ENCODE measurements at regions not wholly inside any gene's neighbourhood (a gene's known extent, or its start where the extent isn't known, plus 50 kb on each side); places are given as distances from the start of the nearest gene placed in this dataset.

- peak; percentile 99 for DNase-seq
These were observed 62.9 kb downstream of the NHLRC3 start for GRCh38 chr13:39100996-39101738.

DNA sequence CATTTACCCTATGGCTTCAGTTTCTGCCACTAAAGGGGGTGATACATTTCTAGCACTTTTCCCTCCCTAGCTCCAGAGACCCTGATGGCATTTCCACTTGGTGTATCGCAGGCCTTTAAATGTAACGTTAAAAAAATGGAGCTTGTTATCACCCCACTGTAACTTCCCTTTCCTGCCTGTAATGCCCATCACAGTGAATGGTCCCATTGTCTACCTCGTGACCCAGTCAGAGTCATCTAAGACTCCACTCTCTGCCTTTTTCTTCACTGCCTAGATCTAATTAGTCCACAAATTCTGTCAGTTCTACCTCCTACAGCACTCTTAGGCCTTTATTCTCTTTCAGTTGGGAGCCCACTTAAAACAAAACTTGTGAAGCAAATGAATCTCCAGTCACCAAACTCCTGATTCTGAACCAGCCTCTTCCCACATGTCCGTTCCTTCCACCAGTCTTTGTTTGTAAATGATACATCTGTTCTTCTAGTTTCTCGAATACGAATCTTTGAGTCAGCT, 64.8 kb downstream of the NHLRC3 start:
- no peak for DNase-seq

GRCh38 chr13:39105110-39105509, 66.9 kb downstream of the NHLRC3 start:
- peak; percentile 99 for DNase-seq

DNA sequence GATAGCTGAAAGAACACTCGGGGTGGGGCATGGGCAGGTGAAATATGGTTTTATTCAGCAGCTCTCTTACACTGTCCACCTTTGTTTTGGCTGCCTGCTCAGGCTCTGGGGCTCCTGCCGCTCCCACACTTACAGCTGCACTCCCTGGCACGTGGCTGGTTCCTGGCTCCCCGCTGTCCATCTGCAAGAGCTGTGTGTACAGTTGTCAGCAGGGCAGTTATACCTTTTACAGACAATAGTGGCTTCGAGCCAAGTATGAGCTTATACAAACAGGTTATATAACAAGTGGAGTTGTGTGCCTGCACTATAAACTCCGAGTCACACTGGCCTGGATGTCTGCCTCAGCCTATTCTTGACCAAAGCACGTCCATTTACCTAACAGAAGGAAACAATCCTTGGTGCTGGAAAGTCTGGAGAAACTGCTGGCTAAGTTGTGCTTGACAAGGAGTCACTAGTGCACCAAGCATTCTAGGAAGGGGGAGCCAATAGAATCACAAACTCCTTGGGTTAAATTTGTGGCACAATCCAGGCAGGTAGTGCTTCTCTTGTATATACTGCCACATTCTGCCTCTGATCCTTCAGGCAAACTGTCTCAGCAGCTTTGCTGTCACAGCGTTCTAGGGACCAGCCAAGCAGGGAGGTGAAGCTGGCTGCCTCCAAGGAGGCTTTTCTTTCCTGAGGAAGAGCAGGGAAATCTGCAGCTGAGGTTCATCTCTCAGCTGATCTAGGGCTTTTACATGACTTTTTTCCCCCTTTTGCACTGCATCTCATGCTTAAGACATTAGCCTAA, 68.2 kb downstream of the NHLRC3 start:
- DNase-seq, result peak; percentile 79

DNA sequence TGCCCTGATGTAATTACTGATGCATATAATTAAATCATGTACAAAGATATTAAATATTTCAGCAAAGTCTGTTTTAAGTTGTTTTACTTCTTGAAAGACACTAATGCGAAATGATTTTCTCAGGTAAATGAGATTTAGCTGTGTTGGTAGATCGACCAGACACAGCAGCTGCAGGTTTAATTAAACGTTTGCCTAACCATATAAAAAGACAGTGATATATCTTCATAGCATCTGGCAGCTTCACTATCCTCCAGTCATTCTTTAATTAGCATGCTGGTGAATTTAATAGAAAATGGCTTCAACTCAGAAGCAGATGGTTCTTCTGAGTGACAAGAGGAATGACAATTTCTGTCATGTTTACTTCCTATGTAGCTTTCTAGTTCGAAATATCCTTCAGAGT, 69.3 kb downstream of the NHLRC3 start:
- peak; percentile 96 for DNase-seq

- DNase-seq, result peak; percentile 66
These were observed 70.5 kb downstream of the NHLRC3 start for GRCh38 chr13:39108783-39109182.

DNA sequence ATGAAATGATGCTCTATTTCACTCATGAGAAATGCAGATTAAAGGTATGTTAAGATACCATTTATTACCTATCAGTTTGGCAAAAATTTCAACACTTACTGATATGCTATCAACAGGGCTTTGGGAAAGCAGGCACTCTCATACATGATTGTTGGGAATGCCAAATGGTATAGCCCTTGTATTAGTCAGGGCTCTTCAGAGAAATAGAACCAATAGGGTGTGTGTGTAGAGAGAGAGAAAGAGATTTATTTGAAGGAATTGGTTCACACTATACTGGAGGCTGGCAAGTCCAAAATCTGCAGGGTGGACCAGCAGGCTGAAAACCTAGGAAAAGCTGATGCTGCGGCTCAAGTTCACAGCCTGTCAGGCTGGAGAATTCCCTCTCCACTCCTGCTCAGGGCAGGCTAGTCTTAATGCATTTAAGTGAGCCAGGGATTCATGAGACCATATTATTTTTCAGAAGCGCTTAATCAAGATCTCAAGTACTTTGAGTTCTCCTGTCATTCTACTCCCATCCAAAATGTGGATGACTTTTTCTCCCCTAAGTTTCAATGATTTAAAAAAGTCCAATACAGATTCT, 72.4 kb downstream of the NHLRC3 start:
- peak; percentile 72 for DNase-seq

- DNase-seq, result peak; percentile 68
These were observed 72.9 kb downstream of the NHLRC3 start for GRCh38 chr13:39111145-39111544.

GRCh38 chr13:39119422-39119821, 81.2 kb downstream of the NHLRC3 start:
- peak; percentile 100 for DNase-seq

GRCh38 chr13:39123578-39123977, 85.3 kb downstream of the NHLRC3 start:
- DNase-seq, result no peak

- peak; percentile 84 for DNase-seq
These were observed 91.0 kb downstream of the NHLRC3 start for GRCh38 chr13:39129213-39129612.

DNA sequence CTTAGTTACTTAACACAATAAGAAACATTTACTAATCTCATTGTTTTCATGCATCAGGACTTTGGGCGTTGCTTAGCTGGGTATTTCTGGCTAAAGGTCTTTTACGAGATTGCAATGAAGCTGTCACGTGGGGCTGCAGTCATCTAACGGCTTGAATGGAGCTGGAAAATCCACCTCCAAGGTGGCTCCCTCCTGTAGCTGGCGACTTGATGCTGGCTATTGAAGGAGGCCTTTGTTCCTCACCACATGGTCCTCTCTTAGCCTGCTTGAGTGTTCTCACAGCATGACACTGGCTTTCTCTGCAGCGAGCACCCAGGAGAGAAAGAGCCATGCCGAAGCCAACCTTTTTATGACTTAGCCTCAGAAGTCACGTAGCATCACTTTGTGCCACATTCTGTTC, 92.0 kb downstream of the NHLRC3 start:
- no peak for DNase-seq

DNA sequence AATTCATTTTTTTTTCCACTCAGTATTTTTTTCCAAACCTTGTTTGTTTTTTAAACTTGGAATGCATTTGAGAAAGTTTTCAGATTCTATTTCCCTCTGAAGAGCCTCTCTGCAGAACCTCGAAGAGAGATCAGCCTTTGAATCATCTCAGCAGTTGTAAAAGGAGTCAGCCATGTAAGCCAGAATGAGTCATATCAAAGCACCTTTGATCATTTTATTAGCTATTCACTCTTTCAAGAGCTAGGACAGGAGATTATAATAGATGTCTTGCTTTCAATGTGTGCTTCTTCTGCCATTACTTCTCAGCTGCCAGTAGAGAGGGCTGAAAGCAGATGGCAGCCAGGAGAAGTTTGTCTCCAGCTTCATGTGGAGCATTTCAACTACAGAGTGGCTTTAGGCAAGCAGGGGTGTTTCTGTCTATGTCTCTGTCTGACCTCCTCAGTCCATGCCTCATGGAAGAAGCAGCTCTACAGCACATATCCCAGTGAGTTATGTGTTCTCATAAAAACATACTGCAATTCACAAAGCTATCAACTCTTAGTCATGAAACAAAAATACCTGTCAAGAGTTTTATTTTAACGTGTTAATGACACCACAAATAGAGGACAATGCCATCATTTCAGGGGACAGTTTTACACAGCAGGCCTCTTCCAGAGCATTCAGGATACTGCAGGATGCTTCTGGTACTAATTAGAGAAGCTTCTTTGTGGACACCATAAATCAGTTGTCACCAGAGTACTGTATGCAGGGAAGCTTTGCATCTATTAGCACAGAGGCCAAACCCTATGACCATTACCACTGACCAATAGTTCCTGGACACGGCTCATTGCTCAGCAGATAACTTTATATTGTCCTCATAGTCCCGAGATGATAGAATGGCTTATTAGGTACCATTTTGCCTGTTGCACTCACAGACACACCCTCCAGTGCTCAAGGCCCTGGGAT, 94.3 kb downstream of the NHLRC3 start:
- DNase-seq, result peak; percentile 23

DNA sequence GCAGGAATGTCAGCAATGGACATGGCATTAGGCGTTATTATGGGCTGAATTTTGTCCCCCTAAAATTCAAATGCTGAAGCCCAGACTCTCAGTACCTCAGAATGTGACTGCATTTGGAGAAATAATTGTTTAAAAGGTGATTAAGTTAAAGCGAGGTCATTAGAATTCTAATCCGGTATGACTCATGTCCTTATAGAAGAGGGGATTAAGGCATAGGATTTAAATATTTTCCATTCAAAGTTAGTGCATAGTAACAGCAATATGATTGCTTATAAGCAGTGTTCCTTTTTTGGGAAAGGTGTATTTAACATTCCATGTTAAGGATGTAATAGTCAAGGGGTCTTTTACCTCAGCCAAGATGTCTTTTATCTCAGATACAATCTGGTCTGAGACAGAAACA, 95.5 kb downstream of the NHLRC3 start:
- DNase-seq, result peak; percentile 75

- DNase-seq, result no peak
These were observed 96.3 kb downstream of the NHLRC3 start for GRCh38 chr13:39134574-39134973.

DNA sequence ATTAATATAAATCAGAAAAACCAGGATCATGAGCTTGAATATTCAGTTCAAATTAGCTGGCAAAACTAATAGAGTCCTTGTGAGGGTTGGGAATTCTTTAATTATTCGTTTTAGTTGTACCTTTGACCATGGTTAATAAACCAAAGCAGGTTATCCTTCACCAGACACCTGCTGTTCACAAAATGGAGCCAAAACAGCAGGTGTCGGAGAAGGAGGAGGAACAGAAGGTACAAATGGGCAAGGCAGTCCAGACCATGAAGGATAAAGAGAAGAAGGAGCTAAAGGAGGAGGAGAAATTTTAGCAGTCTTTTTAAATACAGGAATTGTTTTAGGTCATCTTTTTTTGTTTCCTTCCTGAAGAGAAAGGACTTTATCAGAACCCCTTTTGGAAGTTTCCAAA, 106.1 kb downstream of the NHLRC3 start:
- no peak for DNase-seq

GRCh38 chr13:39144941-39145533, 106.8 kb downstream of the NHLRC3 start:
- DNase-seq, result peak; percentile 57

DNA sequence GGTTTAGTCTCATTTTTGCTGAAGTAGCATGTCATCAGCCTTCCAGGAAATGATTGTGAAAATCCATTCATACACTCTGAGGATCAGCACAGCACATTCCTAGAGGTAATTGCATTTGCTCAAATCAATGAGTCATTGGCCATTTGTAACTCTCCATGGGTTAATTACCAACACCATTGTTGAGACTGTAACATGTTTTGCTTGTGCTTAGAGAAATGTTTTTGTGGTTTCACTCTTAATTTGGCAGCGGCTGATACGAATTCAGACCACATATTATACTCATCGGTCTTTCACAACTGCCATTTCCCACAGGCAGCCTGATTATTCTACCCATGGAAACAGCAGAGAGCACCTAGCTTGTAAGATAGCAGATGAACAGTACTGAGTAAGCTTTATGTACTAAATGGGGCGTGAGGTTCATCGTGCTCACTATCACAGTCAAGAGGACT, 110.3 kb downstream of the NHLRC3 start:
- DNase-seq, result peak; percentile 38

DNA sequence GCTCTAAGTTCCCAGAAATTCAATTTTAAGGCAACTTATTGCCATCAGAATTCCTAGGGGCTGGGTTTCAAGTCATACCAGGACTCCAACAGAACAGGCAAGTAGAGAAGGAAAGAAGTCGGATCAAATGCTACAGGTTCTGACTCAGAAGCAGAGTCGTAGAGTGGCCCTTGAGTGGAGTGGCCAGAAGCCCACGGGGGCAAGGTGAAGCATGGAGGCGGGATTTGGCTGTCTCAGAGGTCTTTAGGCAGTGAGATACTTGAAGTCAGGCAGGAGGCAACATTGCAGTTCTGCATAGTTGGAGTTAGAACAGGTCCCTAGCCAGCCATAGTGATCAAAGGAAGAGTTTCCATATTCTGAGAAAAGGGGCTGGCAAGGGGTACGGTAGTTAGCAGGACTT, 111.6 kb downstream of the NHLRC3 start:
- no peak for DNase-seq

GRCh38 chr13:39154041-39154440, 115.8 kb downstream of the NHLRC3 start:
- no peak for DNase-seq

DNA sequence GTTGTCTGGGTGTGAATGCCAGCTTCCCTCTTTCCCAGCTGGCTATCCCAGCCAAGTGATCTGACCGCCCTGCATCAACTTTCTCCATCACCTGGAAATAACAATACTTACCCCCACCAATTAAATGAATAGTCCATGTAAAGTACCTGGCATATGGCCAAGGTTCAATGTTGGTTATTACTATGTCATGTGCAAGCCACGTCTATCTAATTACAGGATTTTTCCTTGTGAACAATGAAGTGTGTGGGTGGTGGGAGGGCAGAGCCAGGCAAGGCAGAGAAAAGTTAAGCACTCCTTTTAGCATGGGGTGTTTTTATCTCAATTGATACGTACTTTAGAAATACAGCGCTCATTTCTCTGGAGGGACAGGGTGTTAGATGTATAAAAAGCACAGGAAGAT, 121.1 kb downstream of the NHLRC3 start:
- DNase-seq, result peak; percentile 90

DNA sequence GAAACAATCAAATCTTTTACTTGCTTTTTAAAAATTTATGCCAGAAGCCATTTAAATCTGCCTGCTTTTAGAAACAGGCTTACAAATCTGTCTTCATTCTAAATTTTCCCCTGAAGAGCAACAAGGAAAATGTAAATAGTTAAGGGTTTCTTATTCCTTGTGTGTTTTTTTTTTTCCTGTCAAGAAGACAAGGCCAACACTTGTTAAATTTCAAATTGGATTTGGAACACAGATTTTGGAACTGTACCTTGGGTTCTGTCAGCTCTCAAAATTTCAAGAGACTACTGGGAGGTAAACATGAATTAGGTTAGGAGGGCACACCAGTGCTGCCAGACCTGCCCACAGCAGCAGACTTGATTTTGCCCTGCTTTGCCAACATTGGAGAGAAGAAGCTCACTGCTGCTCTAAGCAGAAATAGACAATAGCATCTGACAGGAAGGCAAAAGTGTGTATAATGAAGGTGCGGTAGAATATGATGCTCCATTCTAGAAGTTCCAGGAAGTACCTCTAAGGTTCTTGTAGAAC, 121.7 kb downstream of the NHLRC3 start:
- peak; percentile 30 for DNase-seq

All from NCI-H82 (cell line).